ENCODE measurements at regions not wholly inside any gene's neighbourhood (a gene's known extent, or its start where the extent isn't known, plus 50 kb on each side); places are given as distances from the start of the nearest gene placed in this dataset.
A peak's percentile ranks its signal among the peaks of the same experiment; 100 is the strongest.

- H4K91ac ChIP-seq (ENCODE audit: low read length) = no peak overlapping the region
- no peak overlapping the region for H2BK15ac ChIP-seq (ENCODE audit: low read depth, poor library complexity, severe bottlenecking)
- H3K9ac ChIP-seq (ENCODE audit: low read length) = no peak overlapping the region
- H3K14ac ChIP-seq (ENCODE audit: low read length in 2 of 2) = no peak overlapping the region
- no peaks in the 10 kb centered on the region for H3K79me1 ChIP-seq (replicated peaks; ENCODE audit: low read length, poor library complexity, severe bottlenecking)
- H3K4me3 ChIP-seq (ENCODE audit: insufficient read depth in 1 of 2, low read depth in 1 of 2, low read length in 2 of 2) = no peak overlapping the region
- WGBS = 100% methylated on average over 1 of the region's 1 CpG
- H3K27ac ChIP-seq (ENCODE audit: low read length, poor library complexity, severe bottlenecking) = no peak overlapping the region
- no peak overlapping the region for H4K8ac ChIP-seq (ENCODE audit: low read length)
- no peak overlapping the region for H2BK120ac ChIP-seq (ENCODE audit: low read depth, low read length)
- no peak overlapping the region for H3K4me2 ChIP-seq (ENCODE audit: low read length, poor library complexity, severe bottlenecking)
- H3K23ac ChIP-seq (ENCODE audit: low read length in 2 of 2) = peak overlapping the region in 1 of 2 experiments; percentile 1
- no peaks in the 10 kb centered on the region for H3K4me1 ChIP-seq (ENCODE audit: control insufficient read depth, insufficient read depth, low read depth, low read length)
- no peaks in the 10 kb centered on the region for H3K9me3 ChIP-seq (ENCODE audit: control insufficient read depth, low read length)
- no peaks in the 10 kb centered on the region for H3K36me3 ChIP-seq (ENCODE audit: control insufficient read depth in 1 of 2, insufficient read depth in 2 of 2, low read depth in 1 of 2, low read length in 2 of 2)
- H3K27me3 ChIP-seq (ENCODE audit: control insufficient read depth in 1 of 2, insufficient read depth in 1 of 2, low read length in 2 of 2) = no peaks in the 10 kb centered on the region
- H2AFZ ChIP-seq (ENCODE audit: low read depth, low read length) = no peak overlapping the region
- no peak for DNase-seq
- H2AK5ac ChIP-seq (ENCODE audit: low read length, severe bottlenecking) = no peak overlapping the region
- H2BK12ac ChIP-seq (ENCODE audit: low read length in 2 of 2) = no peak overlapping the region
- H3K18ac ChIP-seq (ENCODE audit: low read depth in 1 of 2, low read length in 2 of 2) = no peak overlapping the region
- no peak overlapping the region for H3K4ac ChIP-seq (ENCODE audit: low read depth in 1 of 2, low read length in 2 of 2)
- H2BK5ac ChIP-seq (ENCODE audit: low read depth, low read length, poor library complexity, severe bottlenecking) = no peak overlapping the region
Measured at GRCh38 chr3:94453864-94454263, 391.0 kb downstream of the NSUN3 start.

- no peak overlapping the region for H4K91ac ChIP-seq (ENCODE audit: low read length)
- H3K4ac ChIP-seq (ENCODE audit: low read depth in 1 of 2, low read length in 2 of 2) = no peak overlapping the region
- DNase-seq = no peak
- H3K4me2 ChIP-seq (ENCODE audit: low read length, poor library complexity, severe bottlenecking) = no peak overlapping the region
- no peaks in the 10 kb centered on the region for H3K36me3 ChIP-seq (ENCODE audit: control insufficient read depth in 1 of 2, insufficient read depth in 2 of 2, low read depth in 1 of 2, low read length in 2 of 2)
- H2BK15ac ChIP-seq (ENCODE audit: low read depth, poor library complexity, severe bottlenecking) = no peak overlapping the region
- H2BK5ac ChIP-seq (ENCODE audit: low read depth, low read length, poor library complexity, severe bottlenecking) = no peak overlapping the region
- no peak overlapping the region for H3K9ac ChIP-seq (ENCODE audit: low read length)
- H2BK120ac ChIP-seq (ENCODE audit: low read depth, low read length) = no peak overlapping the region
- H3K23ac ChIP-seq (ENCODE audit: low read length in 2 of 2) = no peak overlapping the region
- no peaks in the 10 kb centered on the region for H3K4me1 ChIP-seq (ENCODE audit: control insufficient read depth, insufficient read depth, low read depth, low read length)
- no peak overlapping the region for H3K14ac ChIP-seq (ENCODE audit: low read length in 2 of 2)
- no peak overlapping the region for H2BK12ac ChIP-seq (ENCODE audit: low read length in 2 of 2)
- H3K4me3 ChIP-seq (ENCODE audit: insufficient read depth in 1 of 2, low read depth in 1 of 2, low read length in 2 of 2) = no peak overlapping the region
- no peaks in the 10 kb centered on the region for H3K79me1 ChIP-seq (replicated peaks; ENCODE audit: low read length, poor library complexity, severe bottlenecking)
- H4K8ac ChIP-seq (ENCODE audit: low read length) = no peak overlapping the region
- H3K27me3 ChIP-seq (ENCODE audit: control insufficient read depth in 1 of 2, insufficient read depth in 1 of 2, low read length in 2 of 2) = no peaks in the 10 kb centered on the region
- H3K9me3 ChIP-seq (ENCODE audit: control insufficient read depth, low read length) = no peaks in the 10 kb centered on the region
- H2AFZ ChIP-seq (ENCODE audit: low read depth, low read length) = no peak overlapping the region
- H3K18ac ChIP-seq (ENCODE audit: low read depth in 1 of 2, low read length in 2 of 2) = no peak overlapping the region
- H2AK5ac ChIP-seq (ENCODE audit: low read length, severe bottlenecking) = no peak overlapping the region
- WGBS = no CpG with 5 or more reads among the region's 1 CpG
- H3K27ac ChIP-seq (ENCODE audit: low read length, poor library complexity, severe bottlenecking) = no peak overlapping the region
Measured at GRCh38 chr3:94459167-94459566, 396.3 kb downstream of the NSUN3 start.

GRCh38 chr3:94460931-94461330 lies 398.1 kb downstream of the NSUN3 start:
- Histone ChIP-seq H3K9me3 (ENCODE audit: control insufficient read depth, low read length) (no peaks in the 10 kb centered on the region), H3K4me1 (ENCODE audit: control insufficient read depth, insufficient read depth, low read depth, low read length) (no peaks in the 10 kb centered on the region), H2AK5ac (ENCODE audit: low read length, severe bottlenecking) (no peak overlapping the region), H3K27ac (ENCODE audit: low read length, poor library complexity, severe bottlenecking) (no peak overlapping the region), H2BK12ac (ENCODE audit: low read length in 2 of 2) (no peak overlapping the region), H2AFZ (ENCODE audit: low read depth, low read length) (no peak overlapping the region), H3K4me2 (ENCODE audit: low read length, poor library complexity, severe bottlenecking) (no peak overlapping the region), H3K4me3 (ENCODE audit: insufficient read depth in 1 of 2, low read depth in 1 of 2, low read length in 2 of 2) (no peak overlapping the region), H3K36me3 (ENCODE audit: control insufficient read depth in 1 of 2, insufficient read depth in 2 of 2, low read depth in 1 of 2, low read length in 2 of 2) (no peaks in the 10 kb centered on the region), H2BK5ac (ENCODE audit: low read depth, low read length, poor library complexity, severe bottlenecking) (no peak overlapping the region), H3K4ac (ENCODE audit: low read depth in 1 of 2, low read length in 2 of 2) (no peak overlapping the region), H3K27me3 (ENCODE audit: control insufficient read depth in 1 of 2, insufficient read depth in 1 of 2, low read length in 2 of 2) (no peaks in the 10 kb centered on the region), H3K14ac (ENCODE audit: low read length in 2 of 2) (no peak overlapping the region), H2BK120ac (ENCODE audit: low read depth, low read length) (no peak overlapping the region), H4K91ac (ENCODE audit: low read length) (no peak overlapping the region), H3K18ac (ENCODE audit: low read depth in 1 of 2, low read length in 2 of 2) (no peak overlapping the region), H3K9ac (ENCODE audit: low read length) (no peak overlapping the region), H3K23ac (ENCODE audit: low read length in 2 of 2) (no peak overlapping the region), H4K8ac (ENCODE audit: low read length) (no peak overlapping the region), H2BK15ac (ENCODE audit: low read depth, poor library complexity, severe bottlenecking) (no peak overlapping the region), H3K79me1 (replicated peaks; ENCODE audit: low read length, poor library complexity, severe bottlenecking) (no peaks in the 10 kb centered on the region)
- WGBS = 82% methylated on average over 3 of the region's 3 CpGs
- no peak for DNase-seq

- 69% methylated on average over 2 of the region's 2 CpGs for WGBS
- no peak overlapping the region for H2AK5ac ChIP-seq (ENCODE audit: low read length, severe bottlenecking)
Measured at GRCh38 chr3:94462931-94463330, 400.1 kb downstream of the NSUN3 start.

More at GRCh38 chr3:94462931-94463330, 400.1 kb downstream of the NSUN3 start:
- DNase-seq = no peak
- Histone ChIP-seq H2BK12ac (ENCODE audit: low read length in 2 of 2) (no peak overlapping the region), H3K79me1 (replicated peaks; ENCODE audit: low read length, poor library complexity, severe bottlenecking) (no peaks in the 10 kb centered on the region), H3K4me1 (ENCODE audit: control insufficient read depth, insufficient read depth, low read depth, low read length) (no peaks in the 10 kb centered on the region), H4K8ac (ENCODE audit: low read length) (no peak overlapping the region), H3K9ac (ENCODE audit: low read length) (no peak overlapping the region), H3K18ac (ENCODE audit: low read depth in 1 of 2, low read length in 2 of 2) (no peak overlapping the region), H2AFZ (ENCODE audit: low read depth, low read length) (no peak overlapping the region), H3K4ac (ENCODE audit: low read depth in 1 of 2, low read length in 2 of 2) (no peak overlapping the region), H3K4me2 (ENCODE audit: low read length, poor library complexity, severe bottlenecking) (no peak overlapping the region), H3K27me3 (ENCODE audit: control insufficient read depth in 1 of 2, insufficient read depth in 1 of 2, low read length in 2 of 2) (no peaks in the 10 kb centered on the region), H4K91ac (ENCODE audit: low read length) (no peak overlapping the region), H3K27ac (ENCODE audit: low read length, poor library complexity, severe bottlenecking) (no peak overlapping the region), H2BK120ac (ENCODE audit: low read depth, low read length) (no peak overlapping the region), H2BK15ac (ENCODE audit: low read depth, poor library complexity, severe bottlenecking) (no peak overlapping the region), H3K14ac (ENCODE audit: low read length in 2 of 2) (no peak overlapping the region), H3K23ac (ENCODE audit: low read length in 2 of 2) (no peak overlapping the region), H3K36me3 (ENCODE audit: control insufficient read depth in 1 of 2, insufficient read depth in 2 of 2, low read depth in 1 of 2, low read length in 2 of 2) (no peaks in the 10 kb centered on the region), H3K4me3 (ENCODE audit: insufficient read depth in 1 of 2, low read depth in 1 of 2, low read length in 2 of 2) (no peak overlapping the region), H3K9me3 (ENCODE audit: control insufficient read depth, low read length) (no peaks in the 10 kb centered on the region), H2BK5ac (ENCODE audit: low read depth, low read length, poor library complexity, severe bottlenecking) (no peak overlapping the region)
